Tibial nerve (tissue), 4 donors: ENCODE measurements at regions not wholly inside any gene's neighbourhood (a gene's known extent, or its start where the extent isn't known, plus 50 kb on each side); places are given as distances from the start of the nearest gene placed in this dataset.

Experiments
- DNase-seq, 2 donors: peaks; one replicate each; pipeline ENCODE4 v3.0.0-alpha.2; 2019; ENCODE audit warnings: low spot score in 2 of 2
- H3K27ac ChIP-seq, 4 donors: fragments of 200-600 bp; sonication (generic) in 3 of 4; one replicate each; pipeline ENCODE4 v1.5.1; 2017 to 2019; ENCODE audit warnings: mild to moderate bottlenecking in 1 of 4
- H3K27me3 ChIP-seq, 2 donors: fragments of 200-600 bp; sonication (generic) in 1 of 2; one replicate each; pipeline versions ENCODE4 v1.5.1 to v1.6.0; 2017 to 2019
- H3K36me3 ChIP-seq, 3 donors: fragments of 200-600 bp; sonication (generic); one replicate each; pipeline ENCODE4 v1.5.1; 2018 to 2019
- H3K4me1 ChIP-seq, 4 donors: fragments of 200-600 bp; sonication (generic) in 3 of 4; one replicate each; pipeline ENCODE4 v1.5.1; 2017 to 2019
- H3K4me3 ChIP-seq, 4 donors: fragments of 200-600 bp; sonication (generic) in 3 of 4; one replicate each; pipeline ENCODE4 v1.5.1; 2017 to 2019; ENCODE audit warnings: mild to moderate bottlenecking in 1 of 4, moderate library complexity in 1 of 4
- H3K9me3 ChIP-seq, 4 donors: fragments of 200-600 bp; sonication (generic) in 3 of 4; one replicate each; pipeline ENCODE4 v1.5.1; 2017 to 2019
- EP300 ChIP-seq, 2 donors: sonication (generic); formaldehyde crosslinking; IDR thresholded peaks; one replicate each; pipeline ENCODE4 v1.6.1; 2017; ENCODE audit warnings: antibody characterized with exemption in 2 of 2, mild to moderate bottlenecking in 1 of 2
- POLR2A ChIP-seq, 2 donors: fragments of 450-650 bp; IDR thresholded peaks; one replicate each; pipeline ENCODE4 v1.6.1; 2017; ENCODE audit warnings: antibody characterized with exemption in 2 of 2, mild to moderate bottlenecking in 2 of 2, moderate library complexity in 2 of 2
- WGBS, 2 donors: methylation state at CpG; one replicate each; pipeline ENCODE4 v1.1.5; 2018; 5-methylcytosine and 5-hydroxymethylcytosine counted together
- TF ChIP-seq, protein P1 (sequence below), 5 experiments: fragments of 200-600 bp in 3 of 5; fragments of 450-650 bp in 2 of 5; sonication (generic) in 3 of 5; IDR thresholded peaks; one replicate each; pipeline ENCODE4 v1.5.1; 2016 to 2019; ENCODE audit warnings: antibody characterized with exemption in 5 of 5, mild to moderate bottlenecking in 3 of 5, moderate library complexity in 2 of 5

DNA sequence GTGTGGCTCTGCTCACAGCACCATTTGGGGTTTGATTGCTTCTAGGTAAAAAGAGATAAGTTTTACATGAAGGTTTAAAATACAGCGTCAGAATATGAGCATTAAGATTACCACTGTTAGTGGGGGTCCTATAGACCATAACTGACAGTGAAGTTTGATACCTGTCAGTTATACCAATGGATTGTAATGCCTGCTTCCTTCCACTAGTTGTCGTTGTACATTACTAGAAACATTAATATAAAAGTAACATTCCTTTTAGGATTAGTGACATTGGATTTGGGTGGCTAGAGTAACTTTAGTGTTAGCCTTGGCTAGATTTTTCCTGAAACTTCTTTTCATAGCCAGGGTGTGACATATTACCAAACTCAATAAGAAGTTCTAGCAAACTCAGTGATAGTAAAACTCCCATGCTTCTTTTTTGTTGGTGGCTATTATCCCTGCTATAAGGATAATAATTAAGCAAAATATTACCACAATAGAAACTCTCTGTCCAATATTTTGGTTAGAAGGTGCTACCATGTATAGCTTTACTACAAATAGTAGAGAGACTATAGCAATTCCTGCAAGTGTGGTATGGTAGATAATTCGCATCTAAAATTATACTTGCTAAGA is 57.1 kb downstream of the FAM181B start:
- Histone ChIP-seq H3K4me1 (no peaks in the 10 kb centered on the region), H3K36me3 (no peaks in the 10 kb centered on the region), H3K27me3 (no peaks in the 10 kb centered on the region), H3K9me3 (peaks cover 0 to 2% (median 0%) of the 10 kb centered on the region in 4 donors), H3K4me3 (no peak overlapping the region), H3K27ac (no peak overlapping the region)
- DNase-seq, result no peak
- 63 to 77% methylated on average over 2 to 3 of the region's 3 CpGs for WGBS, 2 donors
- TF ChIP-seq EP300 (IDR thresholded peaks at IDR 0.05) (no peak), POLR2A (IDR thresholded peaks at IDR 0.05) (no peak)
- TF ChIP-seq, protein P1, sequence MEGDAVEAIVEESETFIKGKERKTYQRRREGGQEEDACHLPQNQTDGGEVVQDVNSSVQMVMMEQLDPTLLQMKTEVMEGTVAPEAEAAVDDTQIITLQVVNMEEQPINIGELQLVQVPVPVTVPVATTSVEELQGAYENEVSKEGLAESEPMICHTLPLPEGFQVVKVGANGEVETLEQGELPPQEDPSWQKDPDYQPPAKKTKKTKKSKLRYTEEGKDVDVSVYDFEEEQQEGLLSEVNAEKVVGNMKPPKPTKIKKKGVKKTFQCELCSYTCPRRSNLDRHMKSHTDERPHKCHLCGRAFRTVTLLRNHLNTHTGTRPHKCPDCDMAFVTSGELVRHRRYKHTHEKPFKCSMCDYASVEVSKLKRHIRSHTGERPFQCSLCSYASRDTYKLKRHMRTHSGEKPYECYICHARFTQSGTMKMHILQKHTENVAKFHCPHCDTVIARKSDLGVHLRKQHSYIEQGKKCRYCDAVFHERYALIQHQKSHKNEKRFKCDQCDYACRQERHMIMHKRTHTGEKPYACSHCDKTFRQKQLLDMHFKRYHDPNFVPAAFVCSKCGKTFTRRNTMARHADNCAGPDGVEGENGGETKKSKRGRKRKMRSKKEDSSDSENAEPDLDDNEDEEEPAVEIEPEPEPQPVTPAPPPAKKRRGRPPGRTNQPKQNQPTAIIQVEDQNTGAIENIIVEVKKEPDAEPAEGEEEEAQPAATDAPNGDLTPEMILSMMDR (IDR thresholded peaks at IDR 0.05), result peak in 3 of 5 experiments; percentile 13 to 31 (median 16)

DNA sequence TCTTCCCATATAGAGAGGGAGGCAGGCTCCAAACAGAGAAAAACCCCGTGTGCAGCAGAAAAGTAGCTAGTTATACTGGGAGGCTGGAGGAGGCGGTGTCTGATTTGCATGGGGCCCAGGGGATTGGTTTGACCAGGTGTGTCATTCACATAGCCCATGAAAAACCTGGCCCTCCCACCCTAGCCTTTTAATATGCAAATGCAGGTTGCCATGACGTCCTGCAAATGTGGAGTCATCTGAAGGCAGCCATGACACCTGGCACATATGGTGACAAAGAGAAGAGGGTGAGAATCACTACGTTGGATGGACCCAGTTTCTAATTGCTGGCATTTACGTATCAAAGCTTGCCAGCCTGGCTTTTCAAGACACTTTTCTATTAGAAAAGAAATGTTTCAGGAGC is 57.8 kb downstream of the FAM181B start:
- H3K27ac ChIP-seq, result no peak overlapping the region
- TF ChIP-seq EP300 (IDR thresholded peaks at IDR 0.05) (no peak), POLR2A (IDR thresholded peaks at IDR 0.05) (no peak)
- TF ChIP-seq, protein P1 (IDR thresholded peaks at IDR 0.05), result no peak
- H3K4me3 ChIP-seq, result no peak overlapping the region
- no peaks in the 10 kb centered on the region for H3K9me3 ChIP-seq
- no peaks in the 10 kb centered on the region for H3K36me3 ChIP-seq
- H3K27me3 ChIP-seq, result no peaks in the 10 kb centered on the region
- H3K4me1 ChIP-seq, result no peaks in the 10 kb centered on the region
- WGBS, 2 donors, result 66 to 79% methylated on average over 5 of the region's 5 CpGs
- DNase-seq, result no peak

DNA sequence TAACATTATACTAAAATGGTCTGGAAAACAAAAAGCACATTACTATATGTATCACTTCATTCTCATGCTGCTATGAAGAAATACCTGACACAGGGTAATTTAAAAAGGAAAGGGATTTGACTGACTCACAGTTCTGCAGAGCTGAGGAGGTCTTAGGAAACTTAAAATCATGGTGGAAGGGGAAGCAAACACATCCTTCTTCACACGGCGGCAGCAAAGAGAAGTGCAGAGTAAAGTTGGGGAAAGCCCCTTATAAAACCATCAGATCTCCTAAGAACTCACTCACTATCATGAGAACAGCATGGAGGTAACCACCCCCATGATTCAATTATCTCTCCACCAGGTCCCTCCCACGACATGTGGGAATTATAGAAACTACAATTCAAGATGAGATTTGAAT is 60.0 kb downstream of the FAM181B start:
- H3K4me1 ChIP-seq, result no peaks in the 10 kb centered on the region
- no peaks in the 10 kb centered on the region for H3K27me3 ChIP-seq
- WGBS, 2 donors, result 65 to 76% methylated on average over 3 of the region's 3 CpGs
- DNase-seq, result no peak
- no peak overlapping the region for H3K4me3 ChIP-seq
- TF ChIP-seq, protein P1 (IDR thresholded peaks at IDR 0.05), result no peak
- no peak for TF ChIP-seq POLR2A (IDR thresholded peaks at IDR 0.05)
- TF ChIP-seq EP300 (IDR thresholded peaks at IDR 0.05), result no peak
- no peaks in the 10 kb centered on the region for H3K36me3 ChIP-seq
- peaks cover 0 to 5% (median 0%) of the 10 kb centered on the region in 4 donors for H3K9me3 ChIP-seq
- no peak overlapping the region for H3K27ac ChIP-seq

DNA sequence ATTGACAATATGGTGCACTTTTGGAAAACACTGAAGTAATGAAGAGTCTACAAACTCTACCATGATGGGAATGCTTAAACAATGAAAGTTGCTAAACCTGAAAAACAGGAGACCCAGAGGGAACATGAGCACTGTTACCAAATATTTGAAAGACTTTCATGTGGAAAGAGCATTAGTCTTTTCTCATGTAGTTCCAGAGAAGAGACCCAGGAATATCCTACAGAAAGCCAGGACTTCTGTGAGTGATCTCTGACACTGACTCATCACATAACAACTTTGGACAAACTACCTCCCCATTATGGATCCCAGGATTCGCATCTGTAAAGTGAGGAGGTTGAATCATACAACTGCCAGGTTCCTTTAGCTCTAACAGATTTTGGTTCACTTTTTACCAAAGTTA is 62.2 kb downstream of the FAM181B start:
- DNase-seq, result no peak
- Histone ChIP-seq H3K4me3 (no peak overlapping the region), H3K36me3 (no peaks in the 10 kb centered on the region), H3K27ac (no peak overlapping the region), H3K27me3 (no peaks in the 10 kb centered on the region), H3K4me1 (no peaks in the 10 kb centered on the region), H3K9me3 (peaks cover 0 to 5% (median 0%) of the 10 kb centered on the region in 4 donors)
- WGBS, 2 donors, result 86 to 91% methylated on average over 1 of the region's 1 CpG
- no peak for TF ChIP-seq EP300 (IDR thresholded peaks at IDR 0.05)
- TF ChIP-seq POLR2A (IDR thresholded peaks at IDR 0.05), result no peak
- TF ChIP-seq, protein P1 (IDR thresholded peaks at IDR 0.05), result no peak

DNA sequence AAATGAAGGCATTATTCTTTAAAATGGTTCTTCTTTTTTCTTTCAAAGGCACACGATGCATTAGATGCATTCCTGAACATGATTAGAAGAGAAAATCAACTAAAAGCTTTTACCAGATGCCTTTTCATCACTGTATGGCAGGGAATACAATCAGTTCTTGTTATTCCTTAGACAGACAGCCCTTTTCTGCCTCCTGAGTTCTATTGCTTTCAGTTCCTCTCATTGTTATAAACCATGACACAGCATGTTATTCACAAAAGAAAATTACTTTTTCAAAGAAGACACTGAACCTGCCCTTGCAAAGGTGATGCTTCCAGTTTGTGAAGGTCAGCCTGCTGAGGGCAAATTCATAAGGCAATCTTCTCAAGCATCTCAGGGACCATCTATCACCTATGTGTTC is 70.1 kb downstream of the FAM181B start:
- Histone ChIP-seq H3K27me3 (no peaks in the 10 kb centered on the region), H3K27ac (no peak overlapping the region), H3K4me1 (no peaks in the 10 kb centered on the region), H3K9me3 (no peaks in the 10 kb centered on the region), H3K4me3 (no peak overlapping the region), H3K36me3 (no peaks in the 10 kb centered on the region)
- WGBS, 2 donors, result 20 to 31% methylated on average over 1 of the region's 1 CpG
- DNase-seq, result no peak
- TF ChIP-seq EP300 (IDR thresholded peaks at IDR 0.05) (no peak), POLR2A (IDR thresholded peaks at IDR 0.05) (no peak)
- TF ChIP-seq, protein P1 (IDR thresholded peaks at IDR 0.05), result no peak
